ENCODE measurements at regions not wholly inside any gene's neighbourhood (a gene's known extent, or its start where the extent isn't known, plus 50 kb on each side); places are given as distances from the start of the nearest gene placed in this dataset.

DNA sequence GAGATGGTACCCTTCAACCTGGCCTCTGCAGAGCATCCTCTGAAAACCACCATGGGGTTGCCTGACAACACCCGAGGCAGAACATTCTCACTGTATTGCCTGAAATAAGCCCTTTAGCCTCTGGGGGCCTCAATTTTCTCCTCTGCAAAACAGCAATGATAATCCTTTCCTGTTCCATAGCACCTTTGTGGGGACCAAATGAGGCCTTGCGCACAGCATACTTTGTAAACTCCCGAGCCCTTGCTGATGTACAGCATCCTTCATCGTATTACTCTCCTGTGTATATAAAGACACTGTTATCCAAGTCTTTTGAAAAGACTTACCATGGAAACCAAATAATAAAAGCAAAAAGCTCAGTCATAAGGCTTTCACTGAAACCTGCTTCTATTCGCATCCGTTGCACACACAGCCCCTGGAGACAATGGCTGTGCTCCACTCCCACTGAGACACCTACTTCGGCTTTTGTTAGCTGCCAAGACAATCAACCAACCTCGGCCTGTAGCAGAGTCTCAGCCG lies 276.0 kb downstream of the FOXO1 start:
- TF ChIP-seq CTCF (IDR thresholded peaks at IDR 0.05; ENCODE audit: low read length) (peak; percentile 36; the same call in 1 of the 2 replicates), EZH2 (IDR thresholded peaks at IDR 0.05; ENCODE audit: borderline replicate concordance, low read length) (no peak)
